Neural cell (in vitro differentiated cells): ENCODE measurements at regions not wholly inside any gene's neighbourhood (a gene's known extent, or its start where the extent isn't known, plus 50 kb on each side); places are given as distances from the start of the nearest gene placed in this dataset.
"Not testable (repeated sequence)": the region's sequence is repeated elsewhere in the genome, so short reads cannot be mapped to it uniquely, and the experiment has no call there.

Source experiments
- H2AFZ ChIP-seq: fragments of 200-600, 300-800 bp; sonication (generic), shearing (Covaris generic); 2 replicates; pipeline ENCODE4 v1.6.0; 2014; ENCODE audit warnings: low read depth, mild to moderate bottlenecking, antibody characterized with exemption, low read length, moderate library complexity
- H3F3A ChIP-seq: fragments of 200-600 bp; shearing (Covaris generic); 2 replicates; pipeline ENCODE4 v1.6.1; 2016; ENCODE audit warnings: mild to moderate bottlenecking, moderate library complexity, mixed read lengths, antibody characterized with exemption, low read length; ENCODE audit not compliant: insufficient read depth, poor library complexity, severe bottlenecking
- H3K27ac ChIP-seq: fragments of 200-600, 300-800 bp; sonication (generic), shearing (Covaris generic); 2 replicates; pipeline ENCODE4 v1.5.1; 2014; ENCODE audit warnings: mild to moderate bottlenecking, low read length, moderate library complexity
- H3K27me3 ChIP-seq: fragments of 300-800, 200-600 bp; sonication (generic), shearing (Covaris generic); 2 replicates; pipeline ENCODE4 v1.6.0; 2014; ENCODE audit warnings: mild to moderate bottlenecking, low read depth, low read length, moderate library complexity; ENCODE audit not compliant: insufficient read depth
- H3K36me3 ChIP-seq: fragments of 300-800, 200-600 bp; sonication (generic), shearing (Covaris generic); 2 replicates; pipeline ENCODE4 v1.5.1; 2014; ENCODE audit warnings: mild to moderate bottlenecking, antibody characterized with exemption, low read length, moderate library complexity; ENCODE audit not compliant: insufficient read depth
- H3K4me2 ChIP-seq: fragments of 300-800, 200-600 bp; sonication (generic), shearing (Covaris generic); 2 replicates; pipeline ENCODE4 v1.6.0; 2014; ENCODE audit warnings: mild to moderate bottlenecking, low read length
- H3K4me3 ChIP-seq: fragments of 300-800, 200-600 bp; sonication (generic), shearing (Covaris generic); 2 replicates; pipeline ENCODE4 v1.5.1; 2014; ENCODE audit warnings: mild to moderate bottlenecking, low read length, moderate library complexity
- H3K79me2 ChIP-seq: fragments of 200-600 bp; shearing (Covaris generic); replicated peaks from 2 replicates; pipeline ENCODE4 v1.6.0; 2014; ENCODE audit warnings: mild to moderate bottlenecking, low read length, moderate library complexity; ENCODE audit not compliant: insufficient read depth
- H3K9ac ChIP-seq: fragments of 300-800, 200-600 bp; sonication (generic), shearing (Covaris generic); 2 replicates; pipeline ENCODE4 v1.6.1; 2016; ENCODE audit warnings: mild to moderate bottlenecking, low read length, mixed read lengths
- H3K9me2 ChIP-seq: fragments of 200-600 bp; shearing (Covaris generic); 2 replicates; pipeline ENCODE4 v1.6.1; 2016; ENCODE audit warnings: mild to moderate bottlenecking, low read length, mixed read lengths; ENCODE audit not compliant: insufficient read depth
- H3K9me3 ChIP-seq: fragments of 200-600, 300-800 bp; sonication (generic), shearing (Covaris generic); 2 replicates; pipeline ENCODE4 v1.6.1; 2016; ENCODE audit warnings: mild to moderate bottlenecking, mixed run types, low read length, moderate library complexity, mixed read lengths
- H4K20me1 ChIP-seq: fragments of 200-600 bp; shearing (Covaris generic); 2 replicates; pipeline ENCODE4 v1.6.1; 2016; ENCODE audit warnings: mild to moderate bottlenecking, mixed run types; ENCODE audit not compliant: insufficient read depth
- CTCF ChIP-seq: fragments of 450-650 bp; IDR thresholded peaks from 2 replicates; pipeline ENCODE4 v1.5.1; 2014; ENCODE audit warnings: antibody characterized with exemption, mild to moderate bottlenecking, moderate library complexity; ENCODE audit not compliant: poor library complexity, severe bottlenecking
- EP300 ChIP-seq: fragments of 450-650 bp; conservative IDR thresholded peaks from 2 replicates; pipeline ENCODE4 v1.6.1; 2014; ENCODE audit warnings: antibody characterized with exemption, mild to moderate bottlenecking, moderate library complexity; ENCODE audit not compliant: poor library complexity, severe bottlenecking
- EZH2 ChIP-seq: fragments of 200-600, 300-800 bp; shearing (Covaris generic), sonication (generic); IDR thresholded peaks from 2 replicates; pipeline ENCODE4 v1.6.1; 2014; ENCODE audit warnings: antibody characterized with exemption, low read length, borderline replicate concordance, mild to moderate bottlenecking; ENCODE audit not compliant: insufficient read depth, poor library complexity, severe bottlenecking
- MXI1 ChIP-seq: fragments of 450-650 bp; conservative IDR thresholded peaks from 2 replicates; pipeline ENCODE4 v1.6.1; 2014; ENCODE audit warnings: antibody characterized with exemption, mild to moderate bottlenecking; ENCODE audit not compliant: poor library complexity, severe bottlenecking
- POLR2AphosphoS5 ChIP-seq: IDR thresholded peaks from 2 replicates; pipeline ENCODE4 v1.6.1; 2012
- RAD21 ChIP-seq: fragments of 450-650 bp; conservative IDR thresholded peaks from 2 replicates; pipeline ENCODE4 v1.6.1; 2014; ENCODE audit warnings: antibody characterized with exemption, mild to moderate bottlenecking, moderate library complexity
- SMC3 ChIP-seq: fragments of 450-650 bp; conservative IDR thresholded peaks from 2 replicates; pipeline ENCODE4 v1.6.1; 2014; ENCODE audit warnings: antibody characterized with exemption, mild to moderate bottlenecking, moderate library complexity; ENCODE audit not compliant: poor library complexity
- TAF1 ChIP-seq: IDR thresholded peaks from 2 replicates; pipeline ENCODE4 v1.6.1; 2012; ENCODE audit warnings: low read depth
- TF ChIP-seq, protein P1 (sequence below): IDR thresholded peaks from 2 replicates; pipeline ENCODE4 v1.6.1; 2012; ENCODE audit warnings: borderline replicate concordance

- H3F3A ChIP-seq = no peaks in the 10 kb centered on the region
- H3K9me2 ChIP-seq = no peaks in the 10 kb centered on the region
- no peaks in the 10 kb centered on the region for H3K9me3 ChIP-seq
- H3K27me3 ChIP-seq = no peaks in the 10 kb centered on the region
- no peaks in the 10 kb centered on the region for H3K36me3 ChIP-seq
- H3K27ac ChIP-seq = no peak overlapping the region
- no peak overlapping the region for H3K9ac ChIP-seq
- no peaks in the 10 kb centered on the region for H3K79me2 ChIP-seq
- no peak overlapping the region for H2AFZ ChIP-seq
- no peak for TF ChIP-seq MXI1
- TF ChIP-seq RAD21 = no peak
- TF ChIP-seq POLR2AphosphoS5 = no peak
- TF ChIP-seq SMC3 = no peak
- TF ChIP-seq TAF1 = no peak
- TF ChIP-seq EP300 = no peak
- TF ChIP-seq, protein P1, sequence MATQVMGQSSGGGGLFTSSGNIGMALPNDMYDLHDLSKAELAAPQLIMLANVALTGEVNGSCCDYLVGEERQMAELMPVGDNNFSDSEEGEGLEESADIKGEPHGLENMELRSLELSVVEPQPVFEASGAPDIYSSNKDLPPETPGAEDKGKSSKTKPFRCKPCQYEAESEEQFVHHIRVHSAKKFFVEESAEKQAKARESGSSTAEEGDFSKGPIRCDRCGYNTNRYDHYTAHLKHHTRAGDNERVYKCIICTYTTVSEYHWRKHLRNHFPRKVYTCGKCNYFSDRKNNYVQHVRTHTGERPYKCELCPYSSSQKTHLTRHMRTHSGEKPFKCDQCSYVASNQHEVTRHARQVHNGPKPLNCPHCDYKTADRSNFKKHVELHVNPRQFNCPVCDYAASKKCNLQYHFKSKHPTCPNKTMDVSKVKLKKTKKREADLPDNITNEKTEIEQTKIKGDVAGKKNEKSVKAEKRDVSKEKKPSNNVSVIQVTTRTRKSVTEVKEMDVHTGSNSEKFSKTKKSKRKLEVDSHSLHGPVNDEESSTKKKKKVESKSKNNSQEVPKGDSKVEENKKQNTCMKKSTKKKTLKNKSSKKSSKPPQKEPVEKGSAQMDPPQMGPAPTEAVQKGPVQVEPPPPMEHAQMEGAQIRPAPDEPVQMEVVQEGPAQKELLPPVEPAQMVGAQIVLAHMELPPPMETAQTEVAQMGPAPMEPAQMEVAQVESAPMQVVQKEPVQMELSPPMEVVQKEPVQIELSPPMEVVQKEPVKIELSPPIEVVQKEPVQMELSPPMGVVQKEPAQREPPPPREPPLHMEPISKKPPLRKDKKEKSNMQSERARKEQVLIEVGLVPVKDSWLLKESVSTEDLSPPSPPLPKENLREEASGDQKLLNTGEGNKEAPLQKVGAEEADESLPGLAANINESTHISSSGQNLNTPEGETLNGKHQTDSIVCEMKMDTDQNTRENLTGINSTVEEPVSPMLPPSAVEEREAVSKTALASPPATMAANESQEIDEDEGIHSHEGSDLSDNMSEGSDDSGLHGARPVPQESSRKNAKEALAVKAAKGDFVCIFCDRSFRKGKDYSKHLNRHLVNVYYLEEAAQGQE = no peak
- TF ChIP-seq EZH2 = no peak
- no peak for TF ChIP-seq CTCF
- H4K20me1 ChIP-seq = no peaks in the 10 kb centered on the region
- H3K4me3 ChIP-seq = no peak overlapping the region
- H3K4me2 ChIP-seq = no peak overlapping the region
These were observed 135.7 kb upstream of the PITX1 start for GRCh38 chr5:135169753-135170152.

DNA sequence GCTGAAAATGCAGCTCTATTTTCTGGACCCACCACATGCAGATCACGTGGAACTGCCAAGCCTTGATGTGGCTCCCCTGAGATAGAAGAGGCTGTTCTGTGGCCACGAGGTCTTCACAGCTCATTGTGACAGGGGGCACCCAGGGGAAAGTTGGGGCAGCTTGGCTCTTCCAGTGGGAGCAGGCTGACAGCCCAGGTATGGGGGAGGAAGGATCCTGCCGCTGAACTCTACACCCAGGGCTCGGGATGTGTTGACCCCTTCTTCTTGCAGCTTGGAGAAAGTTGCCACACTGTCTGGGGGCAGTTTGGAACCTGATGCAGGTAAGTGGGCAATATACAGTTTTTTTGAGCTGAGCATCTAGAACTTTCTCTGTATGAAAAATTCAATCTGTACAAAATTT, 133.6 kb upstream of the PITX1 start:
- Histone ChIP-seq H3K27me3 (no peaks in the 10 kb centered on the region), H3K4me3 (no peak overlapping the region)

GRCh38 chr5:135164873-135165614, 131.0 kb upstream of the PITX1 start:
- H3K4me2 ChIP-seq, H3K9me3 ChIP-seq, H3K27ac ChIP-seq, H3K4me3 ChIP-seq, H4K20me1 ChIP-seq, H3K79me2 ChIP-seq, H2AFZ ChIP-seq, H3K27me3 ChIP-seq, H3F3A ChIP-seq, H3K9me2 ChIP-seq, H3K36me3 ChIP-seq, H3K9ac ChIP-seq: not testable (repeated sequence)

More for the DNA sequence above, 133.6 kb upstream of the PITX1 start:
- Histone ChIP-seq H3K9ac (no peak overlapping the region), H2AFZ (no peak overlapping the region), H3K27ac (no peak overlapping the region), H3K36me3 (no peaks in the 10 kb centered on the region), H3K79me2 (no peaks in the 10 kb centered on the region), H3F3A (no peaks in the 10 kb centered on the region), H3K9me3 (no peaks in the 10 kb centered on the region), H3K9me2 (no peaks in the 10 kb centered on the region), H3K4me2 (no peak overlapping the region), H4K20me1 (no peaks in the 10 kb centered on the region)
- TF ChIP-seq MXI1 = no peak
- TF ChIP-seq EZH2 = no peak
- no peak for TF ChIP-seq CTCF
- no peak for TF ChIP-seq SMC3
- TF ChIP-seq TAF1 = no peak
- no peak for TF ChIP-seq POLR2AphosphoS5
